IMR-90 (cell line): ENCODE measurements at regions not wholly inside any gene's neighbourhood (a gene's known extent, or its start where the extent isn't known, plus 50 kb on each side); places are given as distances from the start of the nearest gene placed in this dataset.
A peak's percentile ranks its signal among the peaks of the same experiment; 100 is the strongest.

Source experiments
- ATAC-seq: fragments of 200-7000 bp; cut with Tn5 transposase; 2 replicates; pipeline ENCODE4 v1.9.1; 2020; ENCODE audit warnings: low read depth, mild to moderate bottlenecking, moderate library complexity
- BruUV-seq: library from RNA; stranded (reverse); fragments of 400-500 nt; replicated peaks from 2 replicates; lab custom pipeline; 2021; lab: Mats Ljungman, UMichigan
- CTCF ChIA-PET: fragments of 300-600 bp; formaldehyde crosslinking; extraction: SDS; loops from one replicate; lab custom pipeline; 2021; ENCODE audit warnings: antibody characterized with exemption; lab: Yijun Ruan, JAX
- POLR2A ChIA-PET: fragments of 300-600 bp; sonication (Branson Sonifier 250); formaldehyde crosslinking; loops from one replicate; lab custom pipeline; 2022; ENCODE audit warnings: antibody characterized with exemption; ENCODE audit not compliant: unreplicated experiment; lab: Charles Lee
- DNase-seq: peaks from one replicate; pipeline ENCODE4 v3.0.0; 2013
- H2AFZ ChIP-seq: replicated peaks from 2 replicates; pipeline ENCODE3; 2013; ENCODE audit warnings: low read length, mild to moderate bottlenecking; ENCODE audit not compliant: poor library complexity
- H2AK5ac ChIP-seq: 2 replicates; pipeline ENCODE4 v1.6.1; 2013; ENCODE audit warnings: low read depth, low read length, inconsistent platforms
- H2AK9ac ChIP-seq: replicated peaks from 2 replicates; pipeline ENCODE3; 2013; ENCODE audit warnings: mild to moderate bottlenecking, low read depth, low read length, moderate library complexity; ENCODE audit not compliant: poor library complexity
- H2BK120ac ChIP-seq: 2 replicates; pipeline ENCODE4 v1.6.1; 2013; ENCODE audit warnings: low read depth, low read length, inconsistent platforms
- H2BK15ac ChIP-seq: 3 replicates; pipeline ENCODE4 v1.6.1; 2013; ENCODE audit warnings: low read depth, low read length, inconsistent platforms
- H2BK20ac ChIP-seq: 2 replicates; pipeline ENCODE4 v1.6.1; 2013; ENCODE audit warnings: low read depth, mild to moderate bottlenecking, inconsistent platforms, low read length, moderate library complexity
- H2BK5ac ChIP-seq: 2 replicates; pipeline ENCODE4 v1.6.1; 2013; ENCODE audit warnings: mild to moderate bottlenecking, low read depth, low read length, inconsistent platforms; ENCODE audit not compliant: poor library complexity, severe bottlenecking
- H3K14ac ChIP-seq: replicated peaks from 2 replicates; pipeline ENCODE4 v1.6.1; 2013; ENCODE audit warnings: low read depth, low read length, inconsistent platforms
- H3K18ac ChIP-seq: 2 replicates; pipeline ENCODE4 v1.6.1; 2013; ENCODE audit warnings: low read depth, low read length, control low read depth
- H3K23ac ChIP-seq: 2 replicates; pipeline ENCODE4 v1.6.1; 2013; ENCODE audit warnings: low read depth, low read length, inconsistent platforms
- H3K27ac ChIP-seq: 2 replicates; pipeline ENCODE4 v1.5.1; 2013; ENCODE audit warnings: mild to moderate bottlenecking, control low read depth, low read length; ENCODE audit not compliant: insufficient read depth
- H3K27me3 ChIP-seq: 2 replicates; pipeline ENCODE4 v1.6.1; 2013; ENCODE audit warnings: low read length; ENCODE audit not compliant: control insufficient read depth, insufficient read depth
- H3K36me3 ChIP-seq: 2 replicates; pipeline ENCODE4 v1.6.1; 2013; ENCODE audit warnings: low read length, mixed read lengths; ENCODE audit not compliant: control insufficient read depth, insufficient read depth
- H3K4ac ChIP-seq: 2 replicates; pipeline ENCODE4 v1.6.1; 2013; ENCODE audit warnings: low read depth, low read length, inconsistent platforms
- H3K4me1 ChIP-seq: 2 replicates; pipeline ENCODE4 v1.6.1; 2013; ENCODE audit warnings: low read length, mixed read lengths; ENCODE audit not compliant: control insufficient read depth, insufficient read depth
- H3K4me2 ChIP-seq: 2 replicates; pipeline ENCODE4 v1.6.1; 2013; ENCODE audit warnings: low read depth, mild to moderate bottlenecking, control low read depth, low read length, moderate library complexity
- H3K4me3 ChIP-seq: 2 replicates; pipeline ENCODE4 v1.5.1; 2013; ENCODE audit warnings: low read depth, mild to moderate bottlenecking, control low read depth, low read length, moderate library complexity; ENCODE audit not compliant: insufficient read depth
- H3K56ac ChIP-seq: 2 replicates; pipeline ENCODE4 v1.6.1; 2013; ENCODE audit warnings: low read length, inconsistent platforms; ENCODE audit not compliant: insufficient read depth; ENCODE audit errors: extremely low read depth
- H3K79me1 ChIP-seq, 2 experiments: 2 replicates each; pipeline ENCODE4 v1.6.1; 2013; ENCODE audit warnings: low read length in 2 of 2, inconsistent platforms in 1 of 2, low read depth in 1 of 2
- H3K9ac ChIP-seq: 2 replicates; pipeline ENCODE4 v1.6.1; 2013; ENCODE audit warnings: low read depth, low read length, control low read depth
- H3K9me1 ChIP-seq: 2 replicates; pipeline ENCODE4 v1.6.1; 2013; ENCODE audit warnings: low read length, inconsistent platforms; ENCODE audit not compliant: insufficient read depth
- H3K9me3 ChIP-seq: 2 replicates; pipeline ENCODE4 v1.6.1; 2013; ENCODE audit warnings: low read length; ENCODE audit not compliant: control insufficient read depth, insufficient read depth
- H4K20me1 ChIP-seq: 2 replicates; pipeline ENCODE4 v1.6.1; 2013; ENCODE audit warnings: low read length, inconsistent platforms; ENCODE audit not compliant: insufficient read depth
- H4K5ac ChIP-seq: 2 replicates; pipeline ENCODE4 v1.6.1; 2013; ENCODE audit warnings: mild to moderate bottlenecking, low read depth, low read length, control low read depth
- H4K8ac ChIP-seq, 2 experiments: 2 replicates each; pipeline ENCODE4 v1.6.1; 2013; ENCODE audit warnings: low read depth in 2 of 2, low read length in 2 of 2, control low read depth in 1 of 2, inconsistent platforms in 1 of 2
- H4K91ac ChIP-seq: 2 replicates; pipeline ENCODE4 v1.6.1; 2013; ENCODE audit warnings: low read depth, low read length, inconsistent platforms; ENCODE audit not compliant: insufficient read depth
- BHLHE40 ChIP-seq: fragments of 150-350 bp; IDR thresholded peaks from 2 replicates; pipeline ENCODE4 v1.6.1; 2016; ENCODE audit warnings: mild to moderate bottlenecking, low read depth, low read length
- CEBPB ChIP-seq: IDR thresholded peaks from 2 replicates; pipeline ENCODE4 v1.6.1; 2012; ENCODE audit warnings: low read depth, low read length, improper control_type of control experiment
- FOS ChIP-seq: fragments of 150-350 bp; IDR thresholded peaks from 2 replicates; pipeline ENCODE4 v1.6.1; 2016; ENCODE audit warnings: low read depth, low read length
- MAFK ChIP-seq: IDR thresholded peaks from 2 replicates; pipeline ENCODE4 v1.6.1; 2012; ENCODE audit warnings: low read depth, low read length, improper control_type of control experiment
- RCOR1 ChIP-seq: IDR thresholded peaks from 2 replicates; pipeline ENCODE4 v1.6.1; 2012; ENCODE audit warnings: mild to moderate bottlenecking, low read length, improper control_type of control experiment; ENCODE audit not compliant: insufficient replicate concordance
- RFX5 ChIP-seq: IDR thresholded peaks from 2 replicates; pipeline ENCODE4 v1.8.0; 2012; ENCODE audit warnings: low read depth, mild to moderate bottlenecking, low read length, moderate library complexity
- WGBS, 2 experiments: methylation state at CpG; one replicate each; pipeline versions ENCODE4 v1.1.5 to v1.1.7; 2013; ENCODE audit warnings: missing lambda C conversion rate in 2 of 2; ENCODE audit not compliant: insufficient read length in 1 of 2; ENCODE audit errors: extremely low coverage in 2 of 2; 5-methylcytosine and 5-hydroxymethylcytosine counted together
- dilution Hi-C: fragments of 300-500 bp; cut with HindIII; formaldehyde crosslinking; loops from one replicate; pipeline ENCODE4 v1.14.3; 2018; ENCODE audit warnings: low sequenced_read_pairs; ENCODE audit not compliant: unreplicated experiment
- in situ Hi-C: fragments of 300-500 bp; cut with MboI; formaldehyde crosslinking; loops from 3 replicates; pipeline ENCODE4 v1.14.3; 2019; ENCODE audit warnings: low sequenced_read_pairs, inconsistent platforms, mixed read lengths
- intact Hi-C: fragments of 100-400 bp; cut with micrococcal nuclease; formaldehyde crosslinking; loops from 2 replicates; pipeline ENCODE4 v1.10.0; 2022

DNA sequence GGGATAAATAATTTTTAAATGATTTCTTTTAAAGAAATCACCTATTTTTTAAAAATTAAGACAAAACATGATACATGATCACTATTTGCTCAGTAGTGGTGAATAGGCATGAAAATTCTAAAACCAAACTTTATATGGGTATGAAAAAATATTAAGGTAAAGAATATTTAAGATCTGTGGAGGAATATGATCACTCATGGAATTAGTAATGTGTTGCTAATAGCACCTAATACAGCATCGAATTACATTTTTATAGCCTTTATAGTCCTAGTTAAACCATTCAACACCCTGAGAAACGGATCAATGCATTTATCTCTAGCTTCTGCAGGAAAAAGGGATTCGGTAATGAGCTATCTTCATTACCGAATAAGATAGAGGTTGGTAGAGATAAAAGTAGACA lies 373.9 kb downstream of the LRRIQ3 start:
- Histone ChIP-seq H4K5ac (no peak overlapping the region), H3K4me2 (no peak overlapping the region), H2AFZ (no peak overlapping the region), H3K4me1 (no peaks in the 10 kb centered on the region), H4K8ac (no peak overlapping the region), H4K91ac (no peak overlapping the region), H3K4ac (no peak overlapping the region), H3K56ac (no peak overlapping the region), H3K18ac (no peak overlapping the region), H3K14ac (no peak overlapping the region), H3K23ac (no peak overlapping the region), H2AK5ac (no peak overlapping the region), H3K36me3 (no peaks in the 10 kb centered on the region), H3K9me1 (no peaks in the 10 kb centered on the region), H3K27me3 (no peaks in the 10 kb centered on the region), H2BK15ac (no peak overlapping the region), H3K4me3 (no peak overlapping the region), H3K9ac (no peak overlapping the region), H2BK20ac (no peak overlapping the region), H2BK5ac (no peak overlapping the region), H4K20me1 (no peaks in the 10 kb centered on the region), H3K27ac (no peak overlapping the region), H2BK120ac (no peak overlapping the region), H3K79me1 (no peaks in the 10 kb centered on the region), H2AK9ac (no peak overlapping the region), H3K9me3 (peaks cover 5% of the 10 kb centered on the region)
- intact Hi-C loops (no loop called here), dilution Hi-C loops (no loop called here), in situ Hi-C loops (no loop called here)
- no CpG with 5 or more reads among the region's 4 CpGs for WGBS, 2 experiments
- TF ChIP-seq CEBPB: no peak
- no peak for TF ChIP-seq BHLHE40
- TF ChIP-seq RCOR1: no peak
- peak; percentile 79 for TF ChIP-seq MAFK
- no peak for TF ChIP-seq RFX5
- TF ChIP-seq FOS: no peak
- CTCF ChIA-PET: no interaction called here
- DNase-seq (no peak), ATAC-seq (no peak)
- BruUV-seq: no TSS peak
- POLR2A ChIA-PET: no interaction called here
